ENCODE measurements at regions not wholly inside any gene's neighbourhood (a gene's known extent, or its start where the extent isn't known, plus 50 kb on each side); places are given as distances from the start of the nearest gene placed in this dataset.

- TF ChIP-seq POLR2A (IDR thresholded peaks at IDR 0.05) (no peak), POLR2AphosphoS5 (IDR thresholded peaks at IDR 0.05; ENCODE audit: insufficient read depth in 1 of 2, low read depth in 1 of 2) (no peak)
- TF ChIP-seq, protein P1, sequence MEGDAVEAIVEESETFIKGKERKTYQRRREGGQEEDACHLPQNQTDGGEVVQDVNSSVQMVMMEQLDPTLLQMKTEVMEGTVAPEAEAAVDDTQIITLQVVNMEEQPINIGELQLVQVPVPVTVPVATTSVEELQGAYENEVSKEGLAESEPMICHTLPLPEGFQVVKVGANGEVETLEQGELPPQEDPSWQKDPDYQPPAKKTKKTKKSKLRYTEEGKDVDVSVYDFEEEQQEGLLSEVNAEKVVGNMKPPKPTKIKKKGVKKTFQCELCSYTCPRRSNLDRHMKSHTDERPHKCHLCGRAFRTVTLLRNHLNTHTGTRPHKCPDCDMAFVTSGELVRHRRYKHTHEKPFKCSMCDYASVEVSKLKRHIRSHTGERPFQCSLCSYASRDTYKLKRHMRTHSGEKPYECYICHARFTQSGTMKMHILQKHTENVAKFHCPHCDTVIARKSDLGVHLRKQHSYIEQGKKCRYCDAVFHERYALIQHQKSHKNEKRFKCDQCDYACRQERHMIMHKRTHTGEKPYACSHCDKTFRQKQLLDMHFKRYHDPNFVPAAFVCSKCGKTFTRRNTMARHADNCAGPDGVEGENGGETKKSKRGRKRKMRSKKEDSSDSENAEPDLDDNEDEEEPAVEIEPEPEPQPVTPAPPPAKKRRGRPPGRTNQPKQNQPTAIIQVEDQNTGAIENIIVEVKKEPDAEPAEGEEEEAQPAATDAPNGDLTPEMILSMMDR (IDR thresholded peaks at IDR 0.05): no peak
Measured at GRCh38 chrX:65874110-65874509, 165.8 kb downstream of the VSIG4 start.
